ENCODE measurements at regions not wholly inside any gene's neighbourhood (a gene's known extent, or its start where the extent isn't known, plus 50 kb on each side); places are given as distances from the start of the nearest gene placed in this dataset.

DNA sequence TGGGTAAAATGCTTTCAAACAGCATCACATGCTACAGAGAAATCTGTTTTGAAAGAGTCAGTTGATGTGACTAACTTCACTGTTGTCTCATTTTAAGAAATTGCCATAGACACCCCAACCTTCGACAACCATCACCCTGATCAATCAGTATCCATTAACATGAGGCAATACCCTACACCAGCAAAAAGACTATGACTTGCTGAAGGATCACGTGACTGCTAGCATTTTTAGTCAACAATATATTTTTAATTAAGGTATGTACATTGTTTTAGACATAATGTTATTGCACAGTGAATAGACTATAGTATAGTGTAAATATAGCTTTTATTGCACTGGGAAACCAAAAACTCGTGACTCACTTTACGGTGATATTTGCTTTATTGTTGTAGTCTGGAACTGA is 200.0 kb upstream of the ARHGAP24 start:
- TF ChIP-seq POLR2A (IDR thresholded peaks at IDR 0.05; ENCODE audit: low read depth, low read length), result no peak
- TF ChIP-seq POLR2AphosphoS5 (IDR thresholded peaks at IDR 0.05; ENCODE audit: low read depth, low read length), result no peak

All from GM12892 (cell line).